OCI-LY3 (cell line): ENCODE measurements at regions not wholly inside any gene's neighbourhood (a gene's known extent, or its start where the extent isn't known, plus 50 kb on each side); places are given as distances from the start of the nearest gene placed in this dataset.

ENCODE experiments used
- H2AFZ ChIP-seq: fragments of 200-600, 300-600 bp; shearing (Covaris generic); 2 replicates; pipeline ENCODE4 v1.6.0; 2014; ENCODE audit warnings: antibody characterized with exemption, low read depth, low read length
- H3K27ac ChIP-seq: fragments of 200-600, 300-600 bp; sonication (generic); 2 replicates; pipeline ENCODE4 v1.5.1; 2014; ENCODE audit warnings: mild to moderate bottlenecking, low read length, moderate library complexity, mixed read lengths
- H3K27me3 ChIP-seq: fragments of 200-600, 300-600 bp; sonication (generic); 2 replicates; pipeline ENCODE4 v1.6.1; 2014; ENCODE audit warnings: low read depth, low read length, mixed read lengths
- H3K36me3 ChIP-seq: fragments of 200-600, 300-600 bp; sonication (generic); replicated peaks from 2 replicates; pipeline ENCODE3; 2014; ENCODE audit warnings: low read depth, low read length, mixed read lengths
- H3K4me1 ChIP-seq: fragments of 300-600, 200-600 bp; sonication (generic); 2 replicates; pipeline ENCODE4 v1.6.1; 2014; ENCODE audit warnings: low read length, mixed read lengths
- H3K4me2 ChIP-seq: fragments of 200-600, 300-600 bp; sonication (generic); 2 replicates; pipeline ENCODE4 v1.6.1; 2014; ENCODE audit warnings: low read length, mixed read lengths
- H3K4me3 ChIP-seq: fragments of 300-600, 200-600 bp; sonication (generic); 2 replicates; pipeline ENCODE4 v1.5.1; 2014; ENCODE audit warnings: antibody characterized with exemption, mild to moderate bottlenecking, low read length, moderate library complexity
- H3K79me2 ChIP-seq: fragments of 300-600, 200-600 bp; shearing (Covaris generic); 2 replicates; pipeline ENCODE4 v1.6.1; 2014; ENCODE audit warnings: mild to moderate bottlenecking, low read length, mixed read lengths
- H3K9ac ChIP-seq: fragments of 300-600, 200-600 bp; shearing (Covaris generic); 2 replicates; pipeline ENCODE4 v1.6.0; 2014; ENCODE audit warnings: mild to moderate bottlenecking, low read length, moderate library complexity
- H3K9me3 ChIP-seq: fragments of 200-600, 300-600 bp; shearing (Covaris generic); 2 replicates; pipeline ENCODE4 v1.6.1; 2014; ENCODE audit warnings: low read length, mixed read lengths; ENCODE audit not compliant: insufficient read depth
- H4K20me1 ChIP-seq: fragments of 200-600, 300-600 bp; sonication (generic); 2 replicates; pipeline ENCODE4 v1.6.1; 2016; ENCODE audit warnings: low read length, mixed read lengths; ENCODE audit not compliant: insufficient read depth
- CTCF ChIP-seq: fragments of 200-600, 300-600 bp; sonication (generic); IDR thresholded peaks from 2 replicates; pipeline ENCODE4 v1.5.1; 2014; ENCODE audit warnings: antibody characterized with exemption, low read length, low read depth
- EZH2phosphoT487 ChIP-seq: fragments of 200-600 bp; shearing (Covaris generic); IDR thresholded peaks from 2 replicates; pipeline ENCODE4 v1.6.1; 2018; ENCODE audit warnings: antibody characterized with exemption, mixed run types, low read depth

GRCh38 chr12:124115976-124116690, 143.1 kb downstream of the ZNF664 start:
- Histone ChIP-seq H3K9ac (no peak overlapping the region), H3K4me1 (peaks cover under 1% of the 10 kb centered on the region)
- TF ChIP-seq CTCF = no peak
- no peak for TF ChIP-seq EZH2phosphoT487

GRCh38 chr12:124120739-124121138, 147.7 kb downstream of the ZNF664 start:
- Histone ChIP-seq H3K9me3 (no peaks in the 10 kb centered on the region), H3K36me3 (no peaks in the 10 kb centered on the region), H3K79me2 (no peaks in the 10 kb centered on the region), H2AFZ (no peak overlapping the region), H3K27me3 (peaks cover 7% of the 10 kb centered on the region), H3K4me3 (no peak overlapping the region), H3K9ac (no peak overlapping the region), H3K27ac (no peak overlapping the region), H3K4me1 (peaks cover 11% of the 10 kb centered on the region), H4K20me1 (no peaks in the 10 kb centered on the region), H3K4me2 (no peak overlapping the region)
- TF ChIP-seq CTCF (no peak), EZH2phosphoT487 (no peak)

More at GRCh38 chr12:124115976-124116690, 143.1 kb downstream of the ZNF664 start:
- H3K9me3 ChIP-seq = no peaks in the 10 kb centered on the region
- H4K20me1 ChIP-seq = no peaks in the 10 kb centered on the region
- H3K27ac ChIP-seq = no peak overlapping the region
- H3K36me3 ChIP-seq = no peaks in the 10 kb centered on the region
- no peak overlapping the region for H3K4me2 ChIP-seq
- H3K27me3 ChIP-seq = peaks cover 5% of the 10 kb centered on the region
- H2AFZ ChIP-seq = no peak overlapping the region
- no peaks in the 10 kb centered on the region for H3K79me2 ChIP-seq
- H3K4me3 ChIP-seq = no peak overlapping the region

GRCh38 chr12:124122722-124123121, 149.7 kb downstream of the ZNF664 start:
- H3K27me3 ChIP-seq = peaks cover 7% of the 10 kb centered on the region
- no peak overlapping the region for H2AFZ ChIP-seq

More at GRCh38 chr12:124122722-124123121, 149.7 kb downstream of the ZNF664 start:
- TF ChIP-seq CTCF (no peak), EZH2phosphoT487 (no peak)
- H3K9me3 ChIP-seq = no peaks in the 10 kb centered on the region
- H3K4me3 ChIP-seq = no peak overlapping the region
- peaks cover 31% of the 10 kb centered on the region for H3K4me1 ChIP-seq
- H3K36me3 ChIP-seq = no peaks in the 10 kb centered on the region
- no peak overlapping the region for H3K9ac ChIP-seq
- H3K27ac ChIP-seq = no peak overlapping the region
- H3K79me2 ChIP-seq = no peaks in the 10 kb centered on the region
- no peaks in the 10 kb centered on the region for H4K20me1 ChIP-seq
- no peak overlapping the region for H3K4me2 ChIP-seq
